ENCODE measurements at regions not wholly inside any gene's neighbourhood (a gene's known extent, or its start where the extent isn't known, plus 50 kb on each side); places are given as distances from the start of the nearest gene placed in this dataset.

GRCh38 chr6:165200178-165200577, 109.2 kb downstream of the C6orf118 start:
- H2AFZ ChIP-seq (ENCODE audit: low read length) = no peak overlapping the region
- intact Hi-C loops (cut with micrococcal nuclease; ENCODE audit: unreplicated experiment) = no loop called here
- no peak overlapping the region for H3K9ac ChIP-seq (ENCODE audit: insufficient read depth, low read depth, low read length)
- in situ Hi-C loops (cut with HindIII; ENCODE audit: extremely low pct_ligation_motif_present, low pct_unique_long_range_greater_than_20kb) = no loop called here
- CTCF ChIA-PET (ENCODE audit: low intra/inter-chr PET ratio, low total read pairs) = no interaction called here
- BruUV-seq (replicated peaks) = no TSS peak
- ATAC-seq (no peak), DNase-seq (ENCODE audit: low spot score) (no peak), FAIRE-seq (no peak)
- POLR2A ChIA-PET = no interaction called here
- no peaks in the 10 kb centered on the region for H3K27me3 ChIP-seq (ENCODE audit: control insufficient read depth in 1 of 2, insufficient read depth in 2 of 2, low read length in 2 of 2)
- peaks cover 97% of the 10 kb centered on the region for H3K9me3 ChIP-seq (ENCODE audit: low read length)
- H4K20me1 ChIP-seq (ENCODE audit: insufficient read depth, low read length) = no peaks in the 10 kb centered on the region
- no peaks in the 10 kb centered on the region for H3K4me1 ChIP-seq (ENCODE audit: insufficient read depth, low read length)
- TF ChIP-seq HNF1A (IDR thresholded peaks at IDR 0.05; ENCODE audit: low read depth) (no peak), HNF1A (CRISPR knock-in tag; IDR thresholded peaks at IDR 0.05; ENCODE audit: borderline replicate concordance) (no peak), ZNF10 (CRISPR knock-in tag; IDR thresholded peaks at IDR 0.05; ENCODE audit: borderline replicate concordance, low read depth) (no peak), PRDM15 (CRISPR knock-in tag; IDR thresholded peaks at IDR 0.05) (no peak), ZFYVE20 (CRISPR knock-in tag; IDR thresholded peaks at IDR 0.05; ENCODE audit: borderline replicate concordance, low read depth) (no peak), GABPA (IDR thresholded peaks at IDR 0.05; ENCODE audit: low read depth, low read length) (no peak), GABPA (CRISPR knock-in tag; IDR thresholded peaks at IDR 0.05; ENCODE audit: low read depth) (no peak), KLF6 (CRISPR knock-in tag; IDR thresholded peaks at IDR 0.05) (no peak)
- 0% methylated on average over 1 of the region's 1 CpG for WGBS (ENCODE audit: low lambda C conversion rate)
- no peak overlapping the region for H3K4me2 ChIP-seq (ENCODE audit: low read depth, low read length)
- H3K79me2 ChIP-seq (ENCODE audit: insufficient read depth, low read length) = no peaks in the 10 kb centered on the region
- no peak overlapping the region for H3K4me3 ChIP-seq (replicated peaks in 1 of 3; ENCODE audit: insufficient read depth in 1 of 3, low read depth in 2 of 3, low read length in 3 of 3)
- no peak overlapping the region for H3K27ac ChIP-seq (ENCODE audit: extremely low read length, insufficient read depth, low read length)
- H3K36me3 ChIP-seq (replicated peaks in 1 of 2; ENCODE audit: control insufficient read depth in 1 of 2, insufficient read depth in 2 of 2, low read length in 2 of 2) = no peaks in the 10 kb centered on the region

Measured in HepG2 (cell line).